ENCODE measurements at regions not wholly inside any gene's neighbourhood (a gene's known extent, or its start where the extent isn't known, plus 50 kb on each side); places are given as distances from the start of the nearest gene placed in this dataset.

GRCh38 chr4:162456106-162456505 lies 292.3 kb upstream of the FSTL5 start:
- no peak for DNase-seq

- DNase-seq: no peak
Measured at GRCh38 chr4:162450531-162451035, 286.8 kb upstream of the FSTL5 start.

- DNase-seq: no peak
Measured at GRCh38 chr4:162443510-162443909, 279.7 kb upstream of the FSTL5 start.

- DNase-seq: no peak
Measured at GRCh38 chr4:162442128-162442527, 278.3 kb upstream of the FSTL5 start.

- no peak for DNase-seq
Measured at GRCh38 chr4:162422312-162422711, 258.5 kb upstream of the FSTL5 start.

GRCh38 chr4:162410854-162411253 lies 247.1 kb upstream of the FSTL5 start:
- DNase-seq: no peak

- DNase-seq: no peak
Measured at GRCh38 chr4:162409048-162409447, 245.2 kb upstream of the FSTL5 start.

- DNase-seq: no peak
Measured at GRCh38 chr4:162408309-162408708, 244.5 kb upstream of the FSTL5 start.

- no peak for DNase-seq
Measured at GRCh38 chr4:162406637-162407365, 243.0 kb upstream of the FSTL5 start.

- DNase-seq: no peak
Measured at GRCh38 chr4:162403932-162404331, 240.1 kb upstream of the FSTL5 start.

- DNase-seq: no peak
Measured at GRCh38 chr4:162403419-162403818, 239.6 kb upstream of the FSTL5 start.

- no peak for DNase-seq
Measured at GRCh38 chr4:162401021-162401420, 237.2 kb upstream of the FSTL5 start.

GRCh38 chr4:162392946-162393345 lies 229.1 kb upstream of the FSTL5 start:
- no peak for DNase-seq

- no peak for DNase-seq
Measured at GRCh38 chr4:162366146-162366545, 202.3 kb upstream of the FSTL5 start.

GRCh38 chr4:162364651-162365050 lies 200.9 kb upstream of the FSTL5 start:
- DNase-seq: no peak

- no peak for DNase-seq
Measured at GRCh38 chr4:162360369-162361149, 196.8 kb upstream of the FSTL5 start.

GRCh38 chr4:162356181-162356580 lies 192.4 kb upstream of the FSTL5 start:
- no peak for DNase-seq

GRCh38 chr4:162352580-162353107 lies 188.8 kb upstream of the FSTL5 start:
- no peak for DNase-seq

- no peak for DNase-seq
Measured at GRCh38 chr4:162350331-162350730, 186.5 kb upstream of the FSTL5 start.

- no peak for DNase-seq
Measured at GRCh38 chr4:162349395-162349794, 185.6 kb upstream of the FSTL5 start.

- DNase-seq: no peak
Measured at GRCh38 chr4:162347842-162348213, 184.0 kb upstream of the FSTL5 start.

- DNase-seq: no peak
Measured at GRCh38 chr4:162347156-162347841, 183.5 kb upstream of the FSTL5 start.

GRCh38 chr4:162343967-162344366 lies 180.2 kb upstream of the FSTL5 start:
- DNase-seq: no peak
